ENCODE measurements at regions not wholly inside any gene's neighbourhood (a gene's known extent, or its start where the extent isn't known, plus 50 kb on each side); places are given as distances from the start of the nearest gene placed in this dataset.

GRCh38 chr1:232393444-232394146 lies 236.3 kb downstream of the SIPA1L2 start:
- H3K4me2 ChIP-seq: no peak overlapping the region
- no peaks in the 10 kb centered on the region for H4K20me1 ChIP-seq (ENCODE audit: insufficient read depth)
- H3K36me3 ChIP-seq (ENCODE audit: insufficient read depth): no peaks in the 10 kb centered on the region
- no peak overlapping the region for H3K9ac ChIP-seq
- H3K4me3 ChIP-seq (IDR thresholded peaks at IDR 0.05; ENCODE audit: insufficient read depth, low read depth, low read length): no peak overlapping the region
- H2AFZ ChIP-seq (ENCODE audit: low read depth): no peak overlapping the region
- no peaks in the 10 kb centered on the region for H3K27me3 ChIP-seq (ENCODE audit: insufficient read depth, low read depth)
- H3K79me2 ChIP-seq (ENCODE audit: insufficient read depth, low read depth): no peaks in the 10 kb centered on the region
- no peaks in the 10 kb centered on the region for H3K4me1 ChIP-seq (ENCODE audit: low read depth, poor library complexity, severe bottlenecking)
- TF ChIP-seq CTCF (conservative IDR thresholded peaks at IDR 0.05; ENCODE audit: low read depth, low read length): no peak
- no peak overlapping the region for H3K27ac ChIP-seq

- Histone ChIP-seq H3K79me2 (ENCODE audit: insufficient read depth, low read depth) (no peaks in the 10 kb centered on the region), H2AFZ (ENCODE audit: low read depth) (no peak overlapping the region), H3K9ac (no peak overlapping the region), H4K20me1 (ENCODE audit: insufficient read depth) (no peaks in the 10 kb centered on the region), H3K4me3 (IDR thresholded peaks at IDR 0.05; ENCODE audit: insufficient read depth, low read depth, low read length) (no peak overlapping the region), H3K4me2 (no peak overlapping the region), H3K27ac (no peak overlapping the region), H3K36me3 (ENCODE audit: insufficient read depth) (no peaks in the 10 kb centered on the region), H3K4me1 (ENCODE audit: low read depth, poor library complexity, severe bottlenecking) (no peaks in the 10 kb centered on the region), H3K27me3 (ENCODE audit: insufficient read depth, low read depth) (no peaks in the 10 kb centered on the region)
- TF ChIP-seq CTCF (conservative IDR thresholded peaks at IDR 0.05; ENCODE audit: low read depth, low read length): no peak
These were observed 236.9 kb downstream of the SIPA1L2 start for GRCh38 chr1:232393010-232393409.

GRCh38 chr1:232390590-232390989 lies 239.3 kb downstream of the SIPA1L2 start:
- H4K20me1 ChIP-seq (ENCODE audit: insufficient read depth): no peaks in the 10 kb centered on the region
- no peak overlapping the region for H2AFZ ChIP-seq (ENCODE audit: low read depth)
- no peak overlapping the region for H3K9ac ChIP-seq
- H3K4me2 ChIP-seq: no peak overlapping the region
- H3K36me3 ChIP-seq (ENCODE audit: insufficient read depth): no peaks in the 10 kb centered on the region
- H3K79me2 ChIP-seq (ENCODE audit: insufficient read depth, low read depth): no peaks in the 10 kb centered on the region
- no peak overlapping the region for H3K4me3 ChIP-seq (IDR thresholded peaks at IDR 0.05; ENCODE audit: insufficient read depth, low read depth, low read length)
- no peak for TF ChIP-seq CTCF (conservative IDR thresholded peaks at IDR 0.05; ENCODE audit: low read depth, low read length)
- H3K27ac ChIP-seq: no peak overlapping the region
- no peaks in the 10 kb centered on the region for H3K27me3 ChIP-seq (ENCODE audit: insufficient read depth, low read depth)
- H3K4me1 ChIP-seq (ENCODE audit: low read depth, poor library complexity, severe bottlenecking): no peaks in the 10 kb centered on the region

- no peak for TF ChIP-seq CTCF (conservative IDR thresholded peaks at IDR 0.05; ENCODE audit: low read depth, low read length)
These were observed 240.2 kb downstream of the SIPA1L2 start for GRCh38 chr1:232389744-232390143.

More at GRCh38 chr1:232389744-232390143, 240.2 kb downstream of the SIPA1L2 start:
- no peaks in the 10 kb centered on the region for H3K79me2 ChIP-seq (ENCODE audit: insufficient read depth, low read depth)
- no peaks in the 10 kb centered on the region for H3K27me3 ChIP-seq (ENCODE audit: insufficient read depth, low read depth)
- H3K9ac ChIP-seq: no peak overlapping the region
- no peaks in the 10 kb centered on the region for H3K4me1 ChIP-seq (ENCODE audit: low read depth, poor library complexity, severe bottlenecking)
- H3K36me3 ChIP-seq (ENCODE audit: insufficient read depth): no peaks in the 10 kb centered on the region
- no peak overlapping the region for H3K4me3 ChIP-seq (IDR thresholded peaks at IDR 0.05; ENCODE audit: insufficient read depth, low read depth, low read length)
- H3K4me2 ChIP-seq: no peak overlapping the region
- H3K27ac ChIP-seq: no peak overlapping the region
- H4K20me1 ChIP-seq (ENCODE audit: insufficient read depth): no peaks in the 10 kb centered on the region
- no peak overlapping the region for H2AFZ ChIP-seq (ENCODE audit: low read depth)
